DOHH2 (cell line): ENCODE measurements at regions not wholly inside any gene's neighbourhood (a gene's known extent, or its start where the extent isn't known, plus 50 kb on each side); places are given as distances from the start of the nearest gene placed in this dataset.

Source experiments
- H3F3A ChIP-seq: fragments of 200-600 bp; sonication (generic), shearing (Covaris generic); 2 replicates; pipeline ENCODE4 v1.6.0; 2016; ENCODE audit warnings: antibody characterized with exemption, mild to moderate bottlenecking; ENCODE audit not compliant: control insufficient read depth, insufficient read depth
- H3K27ac ChIP-seq: fragments of 200-600 bp; sonication (generic); 2 replicates; pipeline ENCODE4 v1.5.1; 2014; ENCODE audit warnings: low read depth, mild to moderate bottlenecking, low read length, moderate library complexity
- H3K27me3 ChIP-seq: fragments of 200-600 bp; sonication (generic); 2 replicates; pipeline ENCODE4 v1.6.1; 2014; ENCODE audit warnings: mild to moderate bottlenecking, low read length, mixed read lengths; ENCODE audit not compliant: control insufficient read depth
- H3K36me3 ChIP-seq: fragments of 200-600 bp; sonication (generic); 2 replicates; pipeline ENCODE4 v1.6.1; 2014; ENCODE audit warnings: mild to moderate bottlenecking, low read length, moderate library complexity, mixed read lengths; ENCODE audit not compliant: control insufficient read depth
- H3K4me1 ChIP-seq: fragments of 200-600 bp; sonication (generic); 2 replicates; pipeline ENCODE4 v1.6.1; 2014; ENCODE audit warnings: mild to moderate bottlenecking, low read length, mixed read lengths; ENCODE audit not compliant: control insufficient read depth
- H3K4me2 ChIP-seq: fragments of 200-600 bp; sonication (generic); 2 replicates; pipeline ENCODE4 v1.6.0; 2014; ENCODE audit warnings: mild to moderate bottlenecking, low read length, moderate library complexity
- H3K4me3 ChIP-seq: fragments of 200-600 bp; sonication (generic); 2 replicates; pipeline ENCODE4 v1.5.1; 2014; ENCODE audit warnings: mild to moderate bottlenecking, low read length, mixed read lengths
- H3K79me2 ChIP-seq: fragments of 200-600 bp; sonication (generic); 2 replicates; pipeline ENCODE4 v1.6.1; 2014; ENCODE audit warnings: mild to moderate bottlenecking, low read length, mixed read lengths; ENCODE audit not compliant: control insufficient read depth
- H3K9me2 ChIP-seq: fragments of 200-600 bp; sonication (generic); replicated peaks from 2 replicates; pipeline ENCODE4 v1.6.1; 2014; ENCODE audit warnings: mild to moderate bottlenecking, low read length, mixed read lengths; ENCODE audit not compliant: control insufficient read depth
- H3K9me3 ChIP-seq: fragments of 200-600 bp; sonication (generic); 2 replicates; pipeline ENCODE4 v1.6.1; 2014; ENCODE audit warnings: antibody characterized with exemption, low read length, mixed read lengths; ENCODE audit not compliant: control insufficient read depth, insufficient read depth
- H4K20me1 ChIP-seq: fragments of 200-600 bp; sonication (generic); 2 replicates; pipeline ENCODE4 v1.6.0; 2014; ENCODE audit warnings: low read depth, mild to moderate bottlenecking, antibody characterized with exemption, low read length, moderate library complexity; ENCODE audit not compliant: control insufficient read depth, insufficient read depth
- EZH2phosphoT487 ChIP-seq: fragments of 200-600 bp; sonication (generic); IDR thresholded peaks from 2 replicates; pipeline ENCODE4 v1.6.1; 2017; ENCODE audit warnings: borderline replicate concordance, mild to moderate bottlenecking, antibody characterized with exemption, low read length, moderate library complexity, mixed read lengths
- TF ChIP-seq, protein P1 (sequence below): fragments of 200-600 bp; sonication (generic); IDR thresholded peaks from one replicate; pipeline ENCODE4 v1.5.1; 2014; ENCODE audit warnings: antibody characterized with exemption, mild to moderate bottlenecking, low read depth, low read length; ENCODE audit not compliant: poor library complexity, severe bottlenecking

DNA sequence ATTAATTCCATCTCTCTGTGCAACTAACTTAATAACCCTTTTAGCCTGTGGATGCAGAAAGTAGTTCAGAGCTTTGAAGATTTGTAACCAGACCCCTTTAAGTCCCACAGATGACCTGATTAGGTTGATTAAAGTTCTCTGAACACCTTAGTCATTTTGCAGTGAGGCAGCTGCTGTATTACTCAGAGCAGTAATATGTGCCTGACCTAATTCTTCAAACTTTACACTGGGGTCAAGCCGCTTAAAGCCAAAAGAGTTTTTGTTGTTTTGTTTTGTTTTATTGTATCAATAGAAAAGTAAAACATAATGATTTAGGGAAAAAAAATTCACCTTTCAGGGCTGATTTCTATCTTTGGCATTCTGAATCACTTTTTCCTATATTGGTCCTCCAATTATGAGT lies 78.6 kb upstream of the PLEKHG7 start:
- no peaks in the 10 kb centered on the region for H3K9me2 ChIP-seq
- H3K27ac ChIP-seq = no peak overlapping the region
- H3F3A ChIP-seq = no peaks in the 10 kb centered on the region
- no peaks in the 10 kb centered on the region for H4K20me1 ChIP-seq
- H3K79me2 ChIP-seq = no peaks in the 10 kb centered on the region
- no peak overlapping the region for H3K4me2 ChIP-seq
- H3K4me3 ChIP-seq = no peak overlapping the region
- no peaks in the 10 kb centered on the region for H3K9me3 ChIP-seq
- no peaks in the 10 kb centered on the region for H3K36me3 ChIP-seq
- H3K4me1 ChIP-seq = peaks cover 5% of the 10 kb centered on the region
- TF ChIP-seq, protein P1, sequence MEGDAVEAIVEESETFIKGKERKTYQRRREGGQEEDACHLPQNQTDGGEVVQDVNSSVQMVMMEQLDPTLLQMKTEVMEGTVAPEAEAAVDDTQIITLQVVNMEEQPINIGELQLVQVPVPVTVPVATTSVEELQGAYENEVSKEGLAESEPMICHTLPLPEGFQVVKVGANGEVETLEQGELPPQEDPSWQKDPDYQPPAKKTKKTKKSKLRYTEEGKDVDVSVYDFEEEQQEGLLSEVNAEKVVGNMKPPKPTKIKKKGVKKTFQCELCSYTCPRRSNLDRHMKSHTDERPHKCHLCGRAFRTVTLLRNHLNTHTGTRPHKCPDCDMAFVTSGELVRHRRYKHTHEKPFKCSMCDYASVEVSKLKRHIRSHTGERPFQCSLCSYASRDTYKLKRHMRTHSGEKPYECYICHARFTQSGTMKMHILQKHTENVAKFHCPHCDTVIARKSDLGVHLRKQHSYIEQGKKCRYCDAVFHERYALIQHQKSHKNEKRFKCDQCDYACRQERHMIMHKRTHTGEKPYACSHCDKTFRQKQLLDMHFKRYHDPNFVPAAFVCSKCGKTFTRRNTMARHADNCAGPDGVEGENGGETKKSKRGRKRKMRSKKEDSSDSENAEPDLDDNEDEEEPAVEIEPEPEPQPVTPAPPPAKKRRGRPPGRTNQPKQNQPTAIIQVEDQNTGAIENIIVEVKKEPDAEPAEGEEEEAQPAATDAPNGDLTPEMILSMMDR = no peak
- no peak for TF ChIP-seq EZH2phosphoT487
- no peaks in the 10 kb centered on the region for H3K27me3 ChIP-seq

DNA sequence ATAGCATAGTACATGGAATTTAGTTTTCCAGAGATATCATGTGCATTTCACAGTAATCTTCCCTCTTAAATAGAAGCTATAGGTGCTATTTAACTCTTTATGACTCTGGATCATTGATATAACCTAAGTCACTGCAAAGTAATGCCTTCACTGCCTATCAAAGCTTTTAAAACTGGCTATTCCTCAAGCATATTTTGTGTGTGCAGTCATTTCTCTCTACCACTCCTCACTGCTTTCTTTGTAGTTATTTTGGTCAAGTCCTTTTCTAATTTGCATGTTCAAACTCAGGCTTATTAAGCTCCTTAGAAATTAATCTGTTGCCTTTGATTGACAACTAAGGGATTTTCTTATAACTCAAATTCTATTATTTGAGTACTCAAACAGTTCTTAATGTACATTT lies 79.4 kb upstream of the PLEKHG7 start:
- H3K4me2 ChIP-seq = no peak overlapping the region
- no peaks in the 10 kb centered on the region for H3K27me3 ChIP-seq
- TF ChIP-seq, protein P1 = no peak
- TF ChIP-seq EZH2phosphoT487 = no peak
- no peaks in the 10 kb centered on the region for H3K79me2 ChIP-seq
- 0 out of 2 replicates have a peak, but pooled peaks cover 4% of the 10 kb centered on the region for H3K4me1 ChIP-seq
- no peak overlapping the region for H3K4me3 ChIP-seq
- H3K36me3 ChIP-seq = no peaks in the 10 kb centered on the region
- H3K27ac ChIP-seq = no peak overlapping the region
- no peaks in the 10 kb centered on the region for H4K20me1 ChIP-seq
- no peaks in the 10 kb centered on the region for H3K9me2 ChIP-seq
- H3F3A ChIP-seq = no peaks in the 10 kb centered on the region
- no peaks in the 10 kb centered on the region for H3K9me3 ChIP-seq

DNA sequence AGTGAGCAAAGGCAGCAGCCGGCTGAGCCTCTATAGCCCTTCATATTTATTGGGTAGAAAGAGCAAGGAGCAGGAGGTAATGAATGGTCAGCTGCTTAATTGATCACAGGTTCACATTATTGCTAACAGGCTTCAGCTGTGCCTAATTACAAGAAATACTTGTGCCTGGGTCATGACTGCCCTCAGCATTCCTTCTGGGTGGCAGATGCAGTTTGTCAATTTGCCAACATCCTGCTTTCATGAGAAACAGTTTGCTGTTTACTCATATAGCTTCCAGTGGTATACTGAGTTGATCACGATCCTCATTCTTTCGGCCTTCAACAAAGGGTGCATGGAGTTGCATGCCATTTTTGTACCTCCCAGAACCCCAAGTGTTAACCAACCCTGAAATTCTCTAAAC lies 81.0 kb upstream of the PLEKHG7 start:
- Histone ChIP-seq H4K20me1 (no peaks in the 10 kb centered on the region), H3K79me2 (no peaks in the 10 kb centered on the region), H3K4me1 (0 out of 2 replicates have a peak, but pooled peaks cover 4% of the 10 kb centered on the region), H3K36me3 (no peaks in the 10 kb centered on the region), H3K9me3 (no peaks in the 10 kb centered on the region), H3K9me2 (no peaks in the 10 kb centered on the region), H3K27me3 (no peaks in the 10 kb centered on the region), H3K4me2 (no peak overlapping the region), H3F3A (no peaks in the 10 kb centered on the region), H3K4me3 (no peak overlapping the region), H3K27ac (no peak overlapping the region)
- TF ChIP-seq, protein P1 = no peak
- TF ChIP-seq EZH2phosphoT487 = no peak
